ENCODE measurements at regions not wholly inside any gene's neighbourhood (a gene's known extent, or its start where the extent isn't known, plus 50 kb on each side); places are given as distances from the start of the nearest gene placed in this dataset.

GRCh38 chr3:102904629-102905028 lies 469.8 kb downstream of the ZPLD1 start:
- no TSS peak for BruUV-seq (replicated peaks)
- H3K27me3 ChIP-seq (ENCODE audit: control insufficient read depth, insufficient read depth, low read length): no peaks in the 10 kb centered on the region
- in situ Hi-C loops (cut with HindIII; ENCODE audit: low pct_unique_long_range_greater_than_20kb, low sequenced_read_pairs): no loop called here
- ChIA-PET POLR2A (no interaction called here), CTCF (no interaction called here)
- no peaks in the 10 kb centered on the region; the same call in 1 of the 2 replicates for H3K36me3 ChIP-seq (ENCODE audit: control insufficient read depth, insufficient read depth, low read length)
- DNase-seq (ENCODE audit: low read depth, low spot score) (no peak), ATAC-seq (no peak)
- H3K4me3 ChIP-seq (ENCODE audit: low read depth in 2 of 2, low read length in 2 of 2): no peak overlapping the region
- H3K4me1 ChIP-seq (ENCODE audit: control insufficient read depth, insufficient read depth, low read length): no peaks in the 10 kb centered on the region
- no peak overlapping the region for H3K27ac ChIP-seq (ENCODE audit: low read length)
- intact Hi-C loops (cut with micrococcal nuclease; ENCODE audit: unreplicated experiment): no loop called here
- no peaks in the 10 kb centered on the region; the same call in 1 of the 2 replicates for H3K9me3 ChIP-seq (ENCODE audit: control insufficient read depth, insufficient read depth, low read depth, low read length)
- TF ChIP-seq TCF7L2 (IDR thresholded peaks at IDR 0.05; ENCODE audit: low read depth, low read length): no peak
- TF ChIP-seq SIN3A (IDR thresholded peaks at IDR 0.05; ENCODE audit: borderline replicate concordance, insufficient read depth, low read depth, low read length): no peak
- no peak for TF ChIP-seq REST (IDR thresholded peaks at IDR 0.05; ENCODE audit: insufficient read depth in 1 of 2, low read depth in 2 of 2, low read length in 1 of 2)
- no peak for TF ChIP-seq POLR2AphosphoS5 (IDR thresholded peaks at IDR 0.05; ENCODE audit: low read depth, low read length)
- no peak for TF ChIP-seq CTCF (IDR thresholded peaks at IDR 0.05)

- no peaks in the 10 kb centered on the region for H3K4me1 ChIP-seq (ENCODE audit: control insufficient read depth, insufficient read depth, low read length)
- ChIA-PET CTCF (no interaction called here), POLR2A (no interaction called here)
- no peak for DNase-seq (ENCODE audit: low read depth, low spot score)
- no peak for ATAC-seq
- in situ Hi-C loops (cut with HindIII; ENCODE audit: low pct_unique_long_range_greater_than_20kb, low sequenced_read_pairs): no loop called here
- no peak overlapping the region for H3K4me3 ChIP-seq (ENCODE audit: low read depth in 2 of 2, low read length in 2 of 2)
- TF ChIP-seq CTCF (IDR thresholded peaks at IDR 0.05) (no peak), POLR2AphosphoS5 (IDR thresholded peaks at IDR 0.05; ENCODE audit: low read depth, low read length) (no peak), TCF7L2 (IDR thresholded peaks at IDR 0.05; ENCODE audit: low read depth, low read length) (no peak)
- BruUV-seq (replicated peaks): no TSS peak
- no peaks in the 10 kb centered on the region for H3K27me3 ChIP-seq (ENCODE audit: control insufficient read depth, insufficient read depth, low read length)
- no peak overlapping the region for H3K27ac ChIP-seq (ENCODE audit: low read length)
- no peaks in the 10 kb centered on the region; the same call in 1 of the 2 replicates for H3K36me3 ChIP-seq (ENCODE audit: control insufficient read depth, insufficient read depth, low read length)
- H3K9me3 ChIP-seq (ENCODE audit: control insufficient read depth, insufficient read depth, low read depth, low read length): no peaks in the 10 kb centered on the region; the same call in 1 of the 2 replicates
- intact Hi-C loops (cut with micrococcal nuclease; ENCODE audit: unreplicated experiment): no loop called here
Observed at GRCh38 chr3:102905811-102906210, 471.0 kb downstream of the ZPLD1 start.
